H1 (cell line): ENCODE measurements at regions not wholly inside any gene's neighbourhood (a gene's known extent, or its start where the extent isn't known, plus 50 kb on each side); places are given as distances from the start of the nearest gene placed in this dataset.

Source experiments
- CTCF ChIA-PET: fragments of 300-600 bp; sonication (Branson Sonifier 250); formaldehyde crosslinking; loops from one replicate; lab custom pipeline; 2021; ENCODE audit not compliant: partially characterized antibody; lab: Charles Lee
- POLR2A ChIA-PET: fragments of 300-600 bp; sonication (Branson Sonifier 250); formaldehyde crosslinking; loops from one replicate; lab custom pipeline; 2021; ENCODE audit warnings: inconsistent platforms; ENCODE audit not compliant: partially characterized antibody; lab: Charles Lee
- DNase-seq, 2 experiments: peaks; one replicate each; pipeline versions ENCODE4 v3.0.0 to v3.0.0-alpha.2; 2010 to 2022; ENCODE audit warnings: low spot score in 2 of 2, low read depth in 1 of 2, mixed read lengths in 1 of 2
- FAIRE-seq: peaks from 2 replicates; lab custom pipeline; 2011; peaks lifted over from hg19 to GRCh38; lab: Jason Lieb, UNC
- H2AFZ ChIP-seq: 2 replicates; pipeline ENCODE4 v1.8.1; 2012; ENCODE audit warnings: low read length, inconsistent platforms
- H2AK5ac ChIP-seq: 2 replicates; pipeline ENCODE4 v1.6.1; 2013; ENCODE audit warnings: low read depth, low read length
- H2BK120ac ChIP-seq: replicated peaks from 2 replicates; pipeline ENCODE3; 2013; ENCODE audit warnings: low read depth, low read length, inconsistent platforms
- H2BK12ac ChIP-seq: 2 replicates; pipeline ENCODE4 v1.6.1; 2013; ENCODE audit warnings: low read depth, low read length
- H2BK15ac ChIP-seq: 2 replicates; pipeline ENCODE4 v1.6.1; 2013; ENCODE audit warnings: low read length
- H2BK20ac ChIP-seq: 2 replicates; pipeline ENCODE4 v1.6.1; 2013; ENCODE audit warnings: low read length
- H2BK5ac ChIP-seq: 2 replicates; pipeline ENCODE4 v1.6.1; 2013; ENCODE audit warnings: low read depth, low read length
- H3K14ac ChIP-seq: 2 replicates; pipeline ENCODE4 v1.6.1; 2013; ENCODE audit warnings: inconsistent platforms; ENCODE audit not compliant: insufficient read length
- H3K18ac ChIP-seq: 2 replicates; pipeline ENCODE4 v1.6.1; 2013; ENCODE audit warnings: low read length; ENCODE audit errors: extremely low read depth
- H3K23ac ChIP-seq: 2 replicates; pipeline ENCODE4 v1.6.1; 2013; ENCODE audit warnings: inconsistent platforms; ENCODE audit not compliant: insufficient read length
- H3K23me2 ChIP-seq: 2 replicates; pipeline ENCODE4 v1.6.1; 2013; ENCODE audit warnings: low read depth, low read length
- H3K27ac ChIP-seq: 2 replicates; pipeline ENCODE4 v1.6.1; 2011; ENCODE audit warnings: low read depth, low read length, inconsistent platforms
- H3K27me3 ChIP-seq, 4 experiments: replicated peaks in 1 of 4; 1 replicate in 1 of 4; 2 replicates in 3 of 4; pipeline versions ENCODE4 v1.6.1 to v1.8.1; 2011 to 2013; ENCODE audit warnings: low read length in 3 of 4, mild to moderate bottlenecking in 3 of 4, inconsistent platforms in 2 of 4, mixed read lengths in 2 of 4, moderate library complexity in 1 of 4; ENCODE audit not compliant: control insufficient read depth in 3 of 4, insufficient read depth in 3 of 4; ENCODE audit errors: extremely low read depth in 1 of 4
- H3K36me3 ChIP-seq, 4 experiments: 2 replicates each; pipeline versions ENCODE4 v1.6.1 to v1.8.1; 2011 to 2013; ENCODE audit warnings: mild to moderate bottlenecking in 4 of 4, low read length in 3 of 4, moderate library complexity in 2 of 4, control low read depth in 1 of 4, inconsistent platforms in 1 of 4; ENCODE audit not compliant: insufficient read depth in 4 of 4, control insufficient read depth in 2 of 4
- H3K4ac ChIP-seq: replicated peaks from 2 replicates; pipeline ENCODE3; 2013; ENCODE audit warnings: low read length, low read depth, mixed read lengths, inconsistent platforms; ENCODE audit not compliant: insufficient read length
- H3K4me1 ChIP-seq, 4 experiments: replicated peaks in 1 of 4; 1 replicate in 1 of 4; 2 replicates in 3 of 4; pipeline versions ENCODE4 v1.6.1 to v1.8.1; 2011 to 2013; ENCODE audit warnings: low read length in 3 of 4, inconsistent platforms in 2 of 4, mixed read lengths in 1 of 4; ENCODE audit not compliant: insufficient read depth in 4 of 4, control insufficient read depth in 3 of 4
- H3K4me2 ChIP-seq, 2 experiments: 2 replicates each; pipeline versions ENCODE4 v1.6.1 to v1.8.1; 2011 to 2013; ENCODE audit warnings: low read depth in 2 of 2, low read length in 2 of 2, control low read depth in 1 of 2, inconsistent platforms in 1 of 2, mild to moderate bottlenecking in 1 of 2; ENCODE audit not compliant: insufficient read depth in 1 of 2
- H3K4me3 ChIP-seq, 4 experiments: fragments of 200-600, 300-600 bp in 1 of 4; sonication (generic), shearing (Covaris generic), sonication (Bioruptor Twin) in 1 of 4; 2 replicates each; pipeline versions ENCODE4 v1.5.1 to v1.8.1; 2011 to 2016; ENCODE audit warnings: low read length in 4 of 4, low read depth in 3 of 4, control low read depth in 2 of 4, inconsistent platforms in 2 of 4, mild to moderate bottlenecking in 2 of 4, mixed read lengths in 1 of 4, moderate library complexity in 1 of 4; ENCODE audit not compliant: insufficient read depth in 2 of 4; ENCODE audit errors: extremely low read depth in 1 of 4
- H3K56ac ChIP-seq: replicated peaks from 2 replicates; pipeline ENCODE3; 2013; ENCODE audit warnings: low read depth, mild to moderate bottlenecking, mixed read lengths, low read length, inconsistent platforms; ENCODE audit not compliant: insufficient read length
- H3K79me1 ChIP-seq: 2 replicates; pipeline ENCODE4 v1.6.1; 2013; ENCODE audit warnings: low read depth, low read length, control low read depth
- H3K79me2 ChIP-seq, 2 experiments: 2 replicates each; pipeline versions ENCODE4 v1.6.1 to v1.8.1; 2012 to 2013; ENCODE audit warnings: low read length in 2 of 2, mild to moderate bottlenecking in 2 of 2, inconsistent platforms in 1 of 2; ENCODE audit not compliant: insufficient read depth in 2 of 2, control insufficient read depth in 1 of 2
- H3K9ac ChIP-seq, 4 experiments: replicated peaks in 1 of 4; 1 replicate in 1 of 4; 2 replicates in 3 of 4; pipeline versions ENCODE4 v1.6.1 to v1.8.1; 2011 to 2013; ENCODE audit warnings: low read depth in 3 of 4, low read length in 3 of 4, control low read depth in 2 of 4, mild to moderate bottlenecking in 2 of 4, moderate library complexity in 2 of 4, inconsistent platforms in 1 of 4; ENCODE audit errors: extremely low read depth in 1 of 4
- H3K9me3 ChIP-seq, 2 experiments: 2 replicates each; pipeline versions ENCODE4 v1.6.1 to v1.8.1; 2012 to 2013; ENCODE audit warnings: mild to moderate bottlenecking in 2 of 2, moderate library complexity in 2 of 2, control low read depth in 1 of 2, inconsistent platforms in 1 of 2, low read depth in 1 of 2, low read length in 1 of 2, mixed read lengths in 1 of 2; ENCODE audit not compliant: insufficient read depth in 2 of 2
- H4K20me1 ChIP-seq, 2 experiments: replicated peaks in 1 of 2; 2 replicates each; pipeline versions ENCODE3 to v1.8.1; 2011 to 2013; ENCODE audit warnings: inconsistent platforms in 2 of 2, low read length in 2 of 2, mild to moderate bottlenecking in 1 of 2; ENCODE audit not compliant: insufficient read depth in 2 of 2, control insufficient read depth in 1 of 2
- H4K5ac ChIP-seq: 2 replicates; pipeline ENCODE4 v1.6.1; 2013; ENCODE audit warnings: low read length, low read depth, mixed read lengths, inconsistent platforms; ENCODE audit not compliant: insufficient read length
- H4K8ac ChIP-seq: 2 replicates; pipeline ENCODE4 v1.8.0; 2013; ENCODE audit warnings: mild to moderate bottlenecking, moderate library complexity, low read length, inconsistent platforms; ENCODE audit not compliant: insufficient read depth; ENCODE audit errors: extremely low read depth
- H4K91ac ChIP-seq: replicated peaks from 2 replicates; pipeline ENCODE3; 2013; ENCODE audit warnings: low read length, mixed read lengths, inconsistent platforms; ENCODE audit not compliant: insufficient read length
- CBX5 ChIP-seq: fragments of 300-800, 300-1000 bp; sonication (generic); IDR thresholded peaks from 2 replicates; pipeline ENCODE4 v1.7.1; 2016; ENCODE audit warnings: antibody characterized with exemption, low read length, low read depth
- CHD2 ChIP-seq: IDR thresholded peaks from 2 replicates; pipeline ENCODE4 v1.6.1; 2012; ENCODE audit warnings: low read length, improper control_type of control experiment
- CTBP2 ChIP-seq: IDR thresholded peaks from 2 replicates; pipeline ENCODE4 v1.7.0; 2011; ENCODE audit warnings: borderline replicate concordance, mild to moderate bottlenecking, moderate library complexity, mixed read lengths, low read length; ENCODE audit not compliant: insufficient read depth, insufficient read length
- HDAC6 ChIP-seq: IDR thresholded peaks from one replicate; pipeline ENCODE4 v1.7.1; 2012; ENCODE audit warnings: low read depth, mild to moderate bottlenecking, inconsistent platforms, low read length, moderate library complexity
- POLR2A ChIP-seq, 2 experiments: IDR thresholded peaks; 1 replicate in 1 of 2; 2 replicates in 1 of 2; pipeline ENCODE4 v1.6.1; 2011; ENCODE audit warnings: low read depth in 2 of 2, low read length in 2 of 2, mild to moderate bottlenecking in 2 of 2; ENCODE audit errors: control extremely low read depth in 1 of 2
- RAD21 ChIP-seq, 2 experiments: IDR thresholded peaks in 1 of 2; conservative IDR thresholded peaks in 1 of 2; 2 replicates each; pipeline ENCODE4 v1.6.1; 2011; ENCODE audit warnings: low read depth in 2 of 2, low read length in 2 of 2, improper control_type of control experiment in 1 of 2, inconsistent platforms in 1 of 2, mild to moderate bottlenecking in 1 of 2, moderate library complexity in 1 of 2
- RBBP5 ChIP-seq: IDR thresholded peaks from 2 replicates; pipeline ENCODE4 v1.7.1; 2012; ENCODE audit warnings: low read depth, mild to moderate bottlenecking, inconsistent platforms, low read length, moderate library complexity, borderline replicate concordance
- RFX5 ChIP-seq: IDR thresholded peaks from 2 replicates; pipeline ENCODE4 v1.6.1; 2011; ENCODE audit warnings: low read depth, low read length, improper control_type of control experiment, borderline replicate concordance
- RXRA ChIP-seq: IDR thresholded peaks from 2 replicates; pipeline ENCODE4 v1.6.1; 2011; ENCODE audit warnings: low read depth, mild to moderate bottlenecking, low read length, moderate library complexity; ENCODE audit not compliant: insufficient read depth
- SAP30 ChIP-seq: fragments of 300-600 bp; sonication (generic); IDR thresholded peaks from 2 replicates; pipeline ENCODE4 v1.7.1; 2012; ENCODE audit warnings: low read length, moderate library complexity, mild to moderate bottlenecking, inconsistent platforms; ENCODE audit not compliant: insufficient read depth, insufficient replicate concordance
- SIN3A ChIP-seq, 2 experiments: IDR thresholded peaks in 1 of 2; conservative IDR thresholded peaks in 1 of 2; 2 replicates each; pipeline ENCODE4 v1.6.1; 2011 to 2012; ENCODE audit warnings: low read length in 2 of 2, improper control_type of control experiment in 1 of 2, low read depth in 1 of 2, mild to moderate bottlenecking in 1 of 2
- SIRT6 ChIP-seq: IDR thresholded peaks from one replicate; pipeline ENCODE4 v1.7.1; 2012; ENCODE audit warnings: low read length, inconsistent platforms
- SP2 ChIP-seq: IDR thresholded peaks from 2 replicates; pipeline ENCODE4 v1.6.1; 2012; ENCODE audit warnings: mild to moderate bottlenecking, low read length, inconsistent platforms
- SRF ChIP-seq: IDR thresholded peaks from 2 replicates; pipeline ENCODE4 v1.6.1; 2011; ENCODE audit warnings: mild to moderate bottlenecking, low read depth, low read length, moderate library complexity
- TBP ChIP-seq: IDR thresholded peaks from 2 replicates; pipeline ENCODE4 v1.6.1; 2011; ENCODE audit warnings: low read depth, low read length, improper control_type of control experiment
- TCF12 ChIP-seq: IDR thresholded peaks from 2 replicates; pipeline ENCODE4 v1.6.1; 2011; ENCODE audit warnings: low read depth, mild to moderate bottlenecking, low read length
- YY1 ChIP-seq: IDR thresholded peaks from 2 replicates; pipeline ENCODE4 v1.6.1; 2011; ENCODE audit warnings: low read depth, mild to moderate bottlenecking, low read length

DNA sequence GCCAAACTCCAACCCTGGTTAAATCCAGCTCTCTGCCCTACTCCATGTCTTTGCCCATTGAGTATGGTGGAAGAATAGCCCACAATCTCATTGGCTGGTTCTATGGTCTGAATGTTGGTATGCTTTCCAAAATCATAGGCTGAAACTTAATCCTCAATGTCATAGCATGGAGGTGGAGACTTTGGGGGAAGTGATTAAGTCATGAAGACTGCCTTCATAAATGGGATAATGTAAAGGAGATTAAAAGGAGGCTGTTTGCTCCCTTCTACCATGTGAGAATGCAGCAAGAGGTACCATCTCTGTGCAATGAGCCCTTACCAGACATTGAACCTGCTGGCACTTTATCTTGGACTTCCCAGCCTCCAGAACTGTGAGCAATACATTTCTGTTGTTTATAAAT is 54.4 kb upstream of the FDX1 start:
- Histone ChIP-seq H4K8ac (no peak overlapping the region), H3K79me2 (no peaks in the 10 kb centered on the region), H4K20me1 (no peaks in the 10 kb centered on the region), H3K23me2 (peaks cover 2% of the 10 kb centered on the region; the same call in 1 of the 2 replicates), H2BK5ac (no peak overlapping the region), H3K56ac (no peak overlapping the region), H3K4ac (no peak overlapping the region), H3K27me3 (no peaks in the 10 kb centered on the region), H2AFZ (no peak overlapping the region), H3K23ac (no peak overlapping the region), H2BK15ac (no peak overlapping the region), H3K9ac (no peak overlapping the region), H3K4me1 (no peaks in the 10 kb centered on the region), H3K79me1 (no peaks in the 10 kb centered on the region), H3K36me3 (no peaks in the 10 kb centered on the region), H2BK20ac (no peak overlapping the region), H2BK120ac (no peak overlapping the region), H3K9me3 (no peaks in the 10 kb centered on the region), H3K18ac (no peak overlapping the region), H3K4me2 (no peak overlapping the region), H3K4me3 (no peak overlapping the region), H3K14ac (no peak overlapping the region), H3K27ac (no peak overlapping the region), H2BK12ac (no peak overlapping the region), H4K91ac (no peak overlapping the region), H2AK5ac (no peak overlapping the region), H4K5ac (no peak overlapping the region)
- POLR2A ChIA-PET = no interaction called here
- DNase-seq = no peak
- no peak for FAIRE-seq
- TF ChIP-seq RAD21 (IDR thresholded peaks at IDR 0.05 in 1 of 2, conservative IDR thresholded peaks at IDR 0.05 in 1 of 2; ENCODE audit: low read depth in 2 of 2, low read length in 2 of 2) (no peak), TCF12 (no peak), SIRT6 (no peak), YY1 (no peak), SAP30 (no peak), SIN3A (conservative IDR thresholded peaks at IDR 0.05 in 1 of 2, IDR thresholded peaks at IDR 0.05 in 1 of 2; ENCODE audit: low read depth in 1 of 2, low read length in 2 of 2) (no peak), CHD2 (no peak), SP2 (no peak), RXRA (no peak), HDAC6 (no peak), CTBP2 (no peak), RBBP5 (no peak), SRF (no peak), CBX5 (no peak), TBP (no peak), POLR2A (IDR thresholded peaks at IDR 0.05; ENCODE audit: control extremely low read depth in 1 of 2, low read depth in 2 of 2, low read length in 2 of 2) (no peak), RFX5 (no peak)
- CTCF ChIA-PET = interaction anchor here (0.5 to 2.1 kb wide), 15 partner anchors 9 to 186 kb away, joined by 3 to 13 read pairs (median 3); no protein-coding TSS in a partner anchor
